NCI-H1436 treated with DMSO at 0.1 percent for 48 hours (cell line): ENCODE measurements at regions not wholly inside any gene's neighbourhood (a gene's known extent, or its start where the extent isn't known, plus 50 kb on each side); places are given as distances from the start of the nearest gene placed in this dataset.

ENCODE experiments used
- DNase-seq: peaks from one replicate; lab custom pipeline; 2025; lab: John Stamatoyannopoulos, UW

GRCh38 chr16:79329967-79330366 lies 270.6 kb downstream of the MAF start:
- DNase-seq = no peak

DNA sequence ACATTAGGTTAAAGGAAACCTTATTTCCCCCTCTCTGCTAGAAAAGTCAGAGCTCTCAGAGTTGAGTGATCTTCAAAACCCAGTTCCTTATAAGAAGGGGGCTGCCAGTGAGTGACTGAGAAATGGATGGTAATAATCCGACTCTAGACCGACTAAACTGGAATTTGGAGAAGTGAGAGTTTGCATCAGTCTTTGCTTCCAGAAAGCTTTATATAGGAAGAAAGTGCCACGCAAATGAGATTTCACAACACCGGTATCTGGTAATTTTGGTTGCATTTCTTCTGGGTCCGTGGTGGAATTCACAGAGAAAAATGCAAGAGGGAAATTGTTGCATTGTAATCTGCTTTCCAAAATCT lies 271.4 kb downstream of the MAF start:
- DNase-seq = no peak

- no peak for DNase-seq
These were observed 272.0 kb downstream of the MAF start for GRCh38 chr16:79328402-79329165.

DNA sequence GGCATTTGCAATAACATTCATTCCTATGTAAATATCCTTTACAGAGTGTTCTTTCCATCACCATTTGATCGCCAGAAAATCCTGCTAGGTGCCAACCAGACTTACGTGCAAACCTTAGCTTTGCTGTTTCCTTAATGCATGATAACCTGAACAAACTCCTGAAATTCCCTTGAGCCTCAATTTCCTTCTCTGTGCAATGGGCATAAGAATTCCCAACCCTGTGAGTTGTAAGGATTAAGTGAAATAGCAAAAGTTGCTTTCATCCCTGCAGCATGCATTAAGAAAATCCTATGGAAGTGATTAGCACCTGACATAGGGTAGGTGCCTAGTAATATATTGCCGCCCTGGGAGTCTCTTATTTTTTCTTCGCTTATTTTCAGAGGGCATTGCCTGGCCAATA lies 272.7 kb downstream of the MAF start:
- DNase-seq = no peak

GRCh38 chr16:79326549-79326948 lies 274.0 kb downstream of the MAF start:
- DNase-seq = no peak

GRCh38 chr16:79325226-79325945 lies 275.2 kb downstream of the MAF start:
- no peak for DNase-seq

GRCh38 chr16:79320956-79321355 lies 279.6 kb downstream of the MAF start:
- no peak for DNase-seq

DNA sequence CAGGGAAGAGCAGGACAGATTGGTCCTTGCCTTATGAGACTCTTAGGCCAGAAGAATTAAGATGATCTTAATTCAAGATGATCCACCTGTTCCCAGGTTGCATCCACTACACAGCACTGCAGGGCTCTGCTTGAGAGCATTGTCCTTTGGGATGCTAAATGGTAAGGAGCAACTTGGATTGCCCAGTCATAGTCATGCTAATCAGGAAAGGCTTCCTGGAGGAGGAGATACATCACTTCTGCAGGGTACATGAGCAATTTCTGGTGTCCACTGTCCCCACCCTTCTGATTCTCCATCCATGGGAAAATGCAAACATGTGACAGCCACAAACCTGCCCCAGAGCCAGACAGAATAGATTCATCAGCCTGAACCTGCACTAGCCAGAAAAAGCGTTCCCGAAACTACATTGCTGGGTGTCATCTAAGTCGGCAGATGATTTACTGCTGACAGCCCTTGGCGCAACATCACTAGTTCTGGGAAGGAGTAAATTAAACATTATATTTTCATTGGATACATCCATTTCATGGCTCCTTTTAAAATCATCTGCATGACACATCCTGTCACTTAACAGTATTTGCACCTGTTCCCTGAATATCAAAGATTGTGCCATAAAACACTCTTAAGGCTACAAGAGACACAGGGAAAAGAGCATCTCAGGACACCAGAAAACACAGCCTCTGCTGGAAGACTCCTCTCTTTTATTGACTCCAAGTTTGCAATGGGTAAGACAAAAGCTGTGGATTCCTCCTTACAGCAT lies 282.2 kb downstream of the MAF start:
- no peak for DNase-seq

DNA sequence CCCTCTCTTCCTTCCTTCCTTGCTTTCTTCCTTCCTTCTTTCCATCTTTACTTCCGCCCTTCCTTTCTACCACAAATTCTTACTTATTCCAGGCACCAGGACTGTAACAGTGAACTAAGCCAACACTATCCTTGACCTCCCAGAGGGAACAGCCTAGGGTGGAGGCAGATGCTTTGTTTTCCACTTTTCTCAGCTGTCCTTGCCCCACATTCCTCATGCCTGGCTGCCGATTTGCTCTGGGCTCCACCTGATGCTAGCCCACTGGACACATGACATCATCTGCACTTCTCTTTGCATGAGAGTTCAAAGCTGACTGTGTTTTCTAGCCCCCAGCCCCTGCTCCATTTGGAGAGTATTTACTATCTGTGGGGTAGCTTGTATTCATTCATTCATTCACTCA lies 283.0 kb downstream of the MAF start:
- no peak for DNase-seq

GRCh38 chr16:79317026-79317425 lies 283.5 kb downstream of the MAF start:
- no peak for DNase-seq

DNA sequence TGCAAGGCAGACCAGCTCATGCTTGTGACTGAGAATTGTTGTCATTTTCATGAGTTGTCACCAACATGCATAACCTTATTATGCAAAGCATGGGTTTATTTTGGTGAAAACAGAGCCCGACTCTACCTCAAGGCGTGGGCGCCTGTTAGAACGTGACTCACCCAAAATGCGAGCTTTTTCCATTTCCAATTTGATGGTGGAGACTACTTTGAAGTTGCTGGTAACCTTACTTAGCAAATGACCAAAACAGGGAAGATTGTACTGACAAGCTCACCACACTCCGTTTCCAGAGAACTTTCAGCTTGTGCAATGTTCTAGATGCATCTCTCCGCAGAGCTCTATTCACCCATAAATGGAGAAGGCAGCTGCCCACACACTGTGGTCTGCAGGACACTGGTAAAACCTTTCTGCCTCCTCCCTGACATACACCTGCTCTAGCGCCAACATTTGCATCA lies 284.5 kb downstream of the MAF start:
- DNase-seq = no peak

DNA sequence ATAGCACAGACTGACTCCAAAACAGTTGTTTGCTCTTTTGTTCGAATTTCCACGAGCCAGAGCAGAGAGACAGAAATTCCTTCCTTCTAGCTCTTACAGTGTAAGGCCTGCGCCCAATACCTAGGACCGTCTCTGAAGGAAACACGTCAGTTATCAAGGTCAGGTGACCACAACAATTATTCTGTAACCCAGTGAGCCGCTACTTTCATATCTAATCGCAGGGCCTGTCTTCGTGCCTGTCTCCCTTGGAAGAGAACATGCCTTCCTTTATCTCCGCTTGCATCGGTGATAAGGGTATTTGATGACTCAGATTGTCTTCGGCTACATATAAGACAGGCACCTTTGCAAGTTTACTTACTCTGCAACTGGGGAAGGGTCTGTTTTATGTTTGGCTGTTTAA lies 288.0 kb downstream of the MAF start:
- DNase-seq = no peak

- no peak for DNase-seq
These were observed 289.8 kb downstream of the MAF start for GRCh38 chr16:79310710-79311109.

DNA sequence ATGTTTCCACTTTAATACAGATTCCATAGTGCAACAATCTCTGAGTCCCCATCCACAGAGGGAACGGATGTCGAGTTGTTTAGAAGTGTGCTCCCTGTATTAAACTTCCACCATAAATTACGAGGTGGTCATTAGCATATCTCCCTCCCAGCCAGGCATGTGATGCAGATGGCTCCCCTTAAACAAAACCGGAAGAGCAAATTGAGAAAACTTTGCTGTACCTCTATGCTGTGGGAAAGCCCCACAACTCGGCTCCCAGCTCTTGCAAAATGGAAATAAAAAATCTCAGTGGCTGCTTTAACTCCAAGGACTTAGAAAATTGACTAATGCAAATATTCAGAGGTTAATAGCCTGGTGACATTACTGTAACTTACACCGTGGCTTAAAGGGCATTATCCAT lies 290.9 kb downstream of the MAF start:
- no peak for DNase-seq

DNA sequence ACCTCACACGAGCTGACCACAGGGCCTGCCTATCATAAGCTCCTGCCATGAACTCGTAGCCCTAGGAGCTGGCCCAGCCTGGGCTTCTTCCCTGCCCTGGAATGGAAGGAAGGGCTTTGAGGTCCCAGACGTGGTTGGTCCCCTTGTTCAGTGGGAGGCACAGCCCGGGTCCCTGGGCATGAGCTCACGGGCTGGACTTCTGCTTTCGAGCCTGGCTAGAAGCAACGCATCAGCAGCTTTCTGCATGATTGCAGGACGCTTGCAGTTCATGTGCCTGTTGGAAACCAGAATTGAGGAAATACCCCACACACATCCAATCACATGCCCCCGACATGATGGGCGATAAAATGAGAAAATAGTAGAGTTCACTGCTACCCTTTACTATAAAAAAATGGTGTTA lies 293.3 kb downstream of the MAF start:
- no peak for DNase-seq

GRCh38 chr16:79305074-79305473 lies 295.5 kb downstream of the MAF start:
- DNase-seq = no peak

GRCh38 chr16:79303959-79304387 lies 296.6 kb downstream of the MAF start:
- DNase-seq = no peak

DNA sequence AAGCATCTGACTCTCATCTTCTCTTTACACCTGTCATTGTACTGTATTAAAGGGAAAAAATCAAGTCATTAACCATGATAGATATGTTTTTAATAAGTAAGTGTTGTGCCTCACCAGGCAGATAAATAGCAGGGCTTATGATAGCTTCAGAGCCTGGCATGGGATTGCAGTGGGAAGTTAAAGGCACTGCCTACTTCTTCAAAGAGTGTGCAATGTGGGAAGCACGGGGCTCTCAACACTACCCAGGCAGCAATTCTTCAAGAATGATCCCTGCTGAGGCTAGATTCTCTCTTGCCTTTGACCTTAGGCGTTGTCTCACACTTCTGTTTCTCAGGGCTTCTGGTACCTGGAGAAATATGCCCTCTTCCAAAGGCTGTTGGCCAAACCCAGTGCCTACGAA lies 297.3 kb downstream of the MAF start:
- no peak for DNase-seq

DNA sequence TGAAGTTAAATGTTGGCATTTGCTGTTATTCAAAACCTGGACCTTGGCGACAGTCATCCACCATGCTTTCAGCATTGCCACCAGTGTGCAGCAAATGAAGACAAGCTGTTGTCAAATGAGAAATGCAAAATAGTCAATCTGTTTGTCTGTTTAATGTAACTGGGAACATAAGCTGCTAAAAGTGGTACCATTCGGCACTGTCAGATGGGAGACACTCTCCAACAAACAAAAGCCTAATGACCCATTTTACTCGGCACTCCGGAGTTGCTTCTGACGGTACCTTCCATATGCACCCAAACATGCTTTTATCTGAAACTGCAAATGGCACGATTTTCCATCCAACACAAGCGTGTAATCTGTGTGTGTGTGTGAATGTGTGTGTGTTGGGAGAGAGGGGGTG lies 297.8 kb downstream of the MAF start:
- DNase-seq = no peak

DNA sequence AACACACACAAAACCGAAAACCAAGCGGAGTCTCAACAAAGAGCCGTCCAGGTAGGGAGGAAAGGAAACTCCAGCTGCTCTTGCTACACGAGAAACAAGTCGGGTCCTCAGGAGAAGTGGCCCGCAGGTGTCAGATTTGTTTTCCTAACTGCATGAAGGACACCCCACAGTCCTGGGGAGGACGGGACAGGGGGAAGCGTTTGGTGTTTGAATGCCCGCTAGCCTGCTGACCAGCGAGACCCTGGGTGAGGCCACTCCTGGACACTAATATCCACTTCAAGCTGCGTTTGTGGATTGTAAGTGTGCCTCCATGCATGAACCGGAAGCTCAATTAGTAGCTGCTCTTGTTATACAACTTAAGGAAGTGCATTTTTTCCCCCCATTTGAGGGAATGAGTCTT lies 299.5 kb downstream of the MAF start:
- no peak for DNase-seq

GRCh38 chr16:79298894-79299799 lies 301.4 kb downstream of the MAF start:
- DNase-seq = no peak

GRCh38 chr16:79298476-79298875 lies 302.1 kb downstream of the MAF start:
- no peak for DNase-seq
